Peyer's patch (tissue), 4 donors: ENCODE measurements at regions not wholly inside any gene's neighbourhood (a gene's known extent, or its start where the extent isn't known, plus 50 kb on each side); places are given as distances from the start of the nearest gene placed in this dataset.

Experiments
- DNase-seq, 3 donors: peaks; one replicate each; pipeline ENCODE4 v3.0.0-alpha.2; 2017 to 2019
- H3K27ac ChIP-seq, 4 donors: fragments of 200-600 bp; sonication (generic); one replicate each; pipeline ENCODE4 v1.5.1; 2016 to 2019
- H3K27me3 ChIP-seq, 2 donors: fragments of 200-600 bp; sonication (generic); one replicate each; pipeline ENCODE4 v1.5.1; 2019
- H3K36me3 ChIP-seq, 3 donors: fragments of 200-600 bp; sonication (generic); one replicate each; pipeline ENCODE4 v1.5.1; 2016 to 2019
- H3K4me1 ChIP-seq, 4 donors: fragments of 200-600 bp; sonication (generic); one replicate each; pipeline ENCODE4 v1.5.1; 2016 to 2019
- H3K4me3 ChIP-seq, 4 donors: fragments of 200-600 bp; sonication (generic); 1 replicate in 3 of 4; 2 replicates in 1 of 4; pipeline ENCODE4 v1.5.1; 2016 to 2019; ENCODE audit warnings: mild to moderate bottlenecking in 1 of 4
- H3K9me3 ChIP-seq, 4 donors: fragments of 200-600 bp; sonication (generic); one replicate each; pipeline ENCODE4 v1.5.1; 2016 to 2019; ENCODE audit warnings: mild to moderate bottlenecking in 1 of 4
- POLR2A ChIP-seq, 2 donors: fragments of 450-650 bp; IDR thresholded peaks; one replicate each; pipeline ENCODE4 v1.5.1; 2017; ENCODE audit warnings: antibody characterized with exemption in 2 of 2, mild to moderate bottlenecking in 2 of 2, moderate library complexity in 2 of 2
- TF ChIP-seq, protein P1 (sequence below), 6 experiments: fragments of 450-650 bp in 4 of 6; fragments of 200-600 bp in 2 of 6; sonication (generic) in 1 of 6; IDR thresholded peaks; one replicate each; pipeline ENCODE4 v1.5.1; 2017 to 2019; ENCODE audit warnings: antibody characterized with exemption in 6 of 6, mild to moderate bottlenecking in 3 of 6, moderate library complexity in 1 of 6

DNA sequence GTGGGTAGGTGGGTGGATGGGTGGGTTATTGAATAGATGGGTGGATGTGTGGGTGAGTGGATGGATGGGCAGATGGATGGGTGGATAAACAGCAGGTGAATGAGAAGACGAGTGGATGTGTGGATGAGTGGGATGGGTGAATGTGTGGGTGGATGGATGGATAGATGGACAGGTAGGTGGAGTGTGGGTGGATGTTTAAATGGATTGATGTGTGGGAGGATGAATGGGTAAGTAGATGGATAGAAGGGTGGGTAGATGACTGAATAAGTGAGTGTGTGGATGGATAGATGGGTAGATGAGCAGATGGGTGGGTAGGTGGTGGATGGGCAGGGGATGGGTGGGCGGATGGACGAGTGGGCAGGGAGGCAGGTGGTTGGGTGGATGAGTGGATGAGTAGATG, 397.6 kb upstream of the IRX4 start:
- no peak overlapping the region for H3K27ac ChIP-seq
- no peak for TF ChIP-seq POLR2A (IDR thresholded peaks at IDR 0.05)
- TF ChIP-seq, protein P1, sequence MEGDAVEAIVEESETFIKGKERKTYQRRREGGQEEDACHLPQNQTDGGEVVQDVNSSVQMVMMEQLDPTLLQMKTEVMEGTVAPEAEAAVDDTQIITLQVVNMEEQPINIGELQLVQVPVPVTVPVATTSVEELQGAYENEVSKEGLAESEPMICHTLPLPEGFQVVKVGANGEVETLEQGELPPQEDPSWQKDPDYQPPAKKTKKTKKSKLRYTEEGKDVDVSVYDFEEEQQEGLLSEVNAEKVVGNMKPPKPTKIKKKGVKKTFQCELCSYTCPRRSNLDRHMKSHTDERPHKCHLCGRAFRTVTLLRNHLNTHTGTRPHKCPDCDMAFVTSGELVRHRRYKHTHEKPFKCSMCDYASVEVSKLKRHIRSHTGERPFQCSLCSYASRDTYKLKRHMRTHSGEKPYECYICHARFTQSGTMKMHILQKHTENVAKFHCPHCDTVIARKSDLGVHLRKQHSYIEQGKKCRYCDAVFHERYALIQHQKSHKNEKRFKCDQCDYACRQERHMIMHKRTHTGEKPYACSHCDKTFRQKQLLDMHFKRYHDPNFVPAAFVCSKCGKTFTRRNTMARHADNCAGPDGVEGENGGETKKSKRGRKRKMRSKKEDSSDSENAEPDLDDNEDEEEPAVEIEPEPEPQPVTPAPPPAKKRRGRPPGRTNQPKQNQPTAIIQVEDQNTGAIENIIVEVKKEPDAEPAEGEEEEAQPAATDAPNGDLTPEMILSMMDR (IDR thresholded peaks at IDR 0.05) = no peak
- DNase-seq = no peak
- H3K27me3 ChIP-seq = no peaks in the 10 kb centered on the region
- no peaks in the 10 kb centered on the region for H3K9me3 ChIP-seq
- no peak overlapping the region for H3K4me3 ChIP-seq
- no peaks in the 10 kb centered on the region for H3K36me3 ChIP-seq
- no peaks in the 10 kb centered on the region for H3K4me1 ChIP-seq

DNA sequence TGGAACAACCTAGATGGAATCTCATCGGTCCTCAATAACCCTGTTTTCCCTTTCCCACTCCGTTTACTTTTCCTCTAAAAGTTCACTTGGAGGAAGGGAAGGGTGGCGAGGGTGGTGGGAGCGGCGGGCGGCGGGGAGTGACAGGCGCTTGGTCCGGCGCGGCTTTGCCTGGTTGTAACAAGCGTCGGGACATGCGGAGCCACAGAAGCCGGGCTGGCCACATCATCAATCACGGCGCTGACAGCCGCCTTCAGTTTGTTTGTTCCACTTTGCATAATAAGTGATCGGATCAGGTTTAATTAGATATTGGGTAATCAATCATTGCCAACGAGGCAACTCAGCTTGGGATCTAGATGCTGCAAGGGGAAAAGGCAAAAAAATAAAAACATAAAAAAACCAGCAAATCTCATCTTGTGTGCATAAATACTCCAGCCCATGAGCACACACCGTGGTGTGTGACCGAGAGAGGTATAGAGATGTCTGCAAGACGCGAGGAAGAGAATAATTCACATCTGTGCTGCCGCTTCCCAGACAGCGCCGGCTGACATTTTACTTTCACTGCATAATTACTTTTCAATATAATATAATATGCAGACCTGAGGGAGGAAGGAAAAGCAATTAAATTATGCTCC, 396.2 kb upstream of the IRX4 start:
- Histone ChIP-seq H3K36me3 (no peaks in the 10 kb centered on the region), H3K4me3 (no peak overlapping the region), H3K9me3 (no peaks in the 10 kb centered on the region), H3K27me3 (no peaks in the 10 kb centered on the region), H3K27ac (no peak overlapping the region), H3K4me1 (no peaks in the 10 kb centered on the region)
- no peak for DNase-seq
- TF ChIP-seq POLR2A (IDR thresholded peaks at IDR 0.05) = no peak
- TF ChIP-seq, protein P1 (IDR thresholded peaks at IDR 0.05) = no peak

DNA sequence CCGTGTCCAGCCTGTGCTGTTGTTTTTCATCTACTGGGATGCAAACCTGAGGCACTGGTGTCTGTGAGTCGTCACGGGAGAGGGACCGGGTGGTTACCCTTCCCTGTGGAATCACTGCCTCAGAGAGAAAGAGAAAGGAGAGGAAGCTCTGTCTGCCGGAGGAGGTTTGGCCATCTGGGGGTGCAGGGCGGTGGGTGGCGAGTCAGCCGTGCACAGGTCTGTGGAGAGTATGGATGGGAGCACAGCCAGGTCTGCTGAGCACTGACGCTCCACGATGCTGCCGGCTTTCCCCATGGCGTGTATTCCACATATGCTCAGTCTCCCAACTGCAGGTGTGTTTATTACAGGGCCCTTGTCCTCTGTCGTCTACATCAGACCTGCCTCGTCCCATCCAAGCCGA, 395.2 kb upstream of the IRX4 start:
- Histone ChIP-seq H3K27me3 (no peaks in the 10 kb centered on the region), H3K9me3 (no peaks in the 10 kb centered on the region), H3K4me1 (no peaks in the 10 kb centered on the region), H3K4me3 (no peak overlapping the region), H3K36me3 (no peaks in the 10 kb centered on the region), H3K27ac (no peak overlapping the region)
- no peak for DNase-seq
- TF ChIP-seq POLR2A (IDR thresholded peaks at IDR 0.05) = no peak
- TF ChIP-seq, protein P1 (IDR thresholded peaks at IDR 0.05) = no peak

DNA sequence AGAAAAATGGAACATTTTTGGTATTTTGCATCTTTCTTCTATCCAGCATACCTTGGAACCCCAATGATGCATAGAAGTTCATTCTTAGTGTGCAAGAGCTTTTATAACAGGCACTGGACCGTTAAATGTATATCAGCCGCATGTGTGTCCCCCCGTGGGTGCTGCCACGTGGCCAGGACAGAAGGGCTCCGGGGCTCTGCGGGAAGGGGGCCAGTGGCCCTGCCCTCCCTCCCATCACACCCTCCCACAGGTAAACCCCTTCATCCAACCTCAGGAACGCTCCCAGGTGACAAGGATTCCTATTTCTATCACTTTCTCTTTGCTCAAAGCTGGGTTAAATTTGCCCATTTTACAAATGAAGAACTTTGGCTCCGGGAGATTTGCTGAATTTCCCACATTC, 393.4 kb upstream of the IRX4 start:
- H3K4me3 ChIP-seq = no peak overlapping the region
- TF ChIP-seq, protein P1 (IDR thresholded peaks at IDR 0.05) = no peak
- no peak for TF ChIP-seq POLR2A (IDR thresholded peaks at IDR 0.05)
- H3K27ac ChIP-seq = no peak overlapping the region
- DNase-seq = no peak
- H3K27me3 ChIP-seq = no peaks in the 10 kb centered on the region
- H3K4me1 ChIP-seq = no peaks in the 10 kb centered on the region
- no peaks in the 10 kb centered on the region for H3K36me3 ChIP-seq
- no peaks in the 10 kb centered on the region for H3K9me3 ChIP-seq

DNA sequence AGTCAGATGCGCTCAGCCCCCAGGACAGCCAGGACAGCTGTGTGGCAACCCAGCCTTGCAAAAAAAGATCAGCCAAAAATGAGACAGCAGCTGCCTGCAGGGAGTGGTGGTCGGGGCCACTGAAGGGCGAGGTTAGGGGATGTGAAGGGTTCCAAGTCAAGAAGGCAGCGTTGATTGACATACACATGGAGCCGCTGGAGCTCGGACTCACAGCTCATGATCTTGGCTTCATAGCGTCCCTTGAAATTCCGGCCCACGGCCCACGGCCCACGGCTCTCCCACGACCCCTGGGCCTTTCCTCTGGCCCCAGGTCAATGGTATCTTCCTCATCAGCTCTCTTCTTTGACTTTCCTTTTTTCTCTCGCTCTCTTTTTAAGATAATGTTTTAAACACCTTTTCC, 390.0 kb upstream of the IRX4 start:
- Histone ChIP-seq H3K27me3 (no peaks in the 10 kb centered on the region), H3K4me3 (no peak overlapping the region), H3K9me3 (no peaks in the 10 kb centered on the region), H3K36me3 (no peaks in the 10 kb centered on the region), H3K27ac (no peak overlapping the region), H3K4me1 (no peaks in the 10 kb centered on the region)
- DNase-seq = no peak
- TF ChIP-seq, protein P1 (IDR thresholded peaks at IDR 0.05) = no peak
- TF ChIP-seq POLR2A (IDR thresholded peaks at IDR 0.05) = no peak

DNA sequence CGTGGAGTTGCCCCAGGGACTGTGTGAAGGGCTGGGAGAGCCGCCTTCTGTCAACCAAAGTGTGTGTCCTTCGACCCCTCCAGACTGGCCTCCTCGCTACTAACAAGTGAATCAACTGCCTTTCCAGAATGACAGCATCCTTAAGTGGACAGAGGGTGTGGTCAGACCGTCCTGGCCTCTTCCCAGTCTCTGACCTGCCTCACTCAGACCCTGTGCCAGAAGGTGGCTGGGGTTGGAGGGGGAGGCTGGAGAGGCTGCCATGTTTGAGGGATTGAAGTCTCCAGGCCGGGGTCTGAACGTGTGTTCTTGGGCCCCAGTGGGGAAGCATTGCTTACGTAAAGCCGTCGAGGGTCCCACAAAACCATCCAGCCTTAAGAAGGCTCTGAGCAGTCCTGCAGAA, 389.3 kb upstream of the IRX4 start:
- DNase-seq = no peak
- Histone ChIP-seq H3K27ac (no peak overlapping the region), H3K36me3 (no peaks in the 10 kb centered on the region), H3K4me3 (no peak overlapping the region), H3K27me3 (no peaks in the 10 kb centered on the region), H3K9me3 (no peaks in the 10 kb centered on the region), H3K4me1 (no peaks in the 10 kb centered on the region)
- no peak for TF ChIP-seq POLR2A (IDR thresholded peaks at IDR 0.05)
- TF ChIP-seq, protein P1 (IDR thresholded peaks at IDR 0.05) = no peak
